HG03097 (cell line): ENCODE measurements at regions not wholly inside any gene's neighbourhood (a gene's known extent, or its start where the extent isn't known, plus 50 kb on each side); places are given as distances from the start of the nearest gene placed in this dataset.

ENCODE experiments used
- ATAC-seq: cut with Tn5 transposase; IDR thresholded peaks from one replicate; pipeline ENCODE4 v1.9.1; 2021; ENCODE audit not compliant: unreplicated experiment, low FRiP score

DNA sequence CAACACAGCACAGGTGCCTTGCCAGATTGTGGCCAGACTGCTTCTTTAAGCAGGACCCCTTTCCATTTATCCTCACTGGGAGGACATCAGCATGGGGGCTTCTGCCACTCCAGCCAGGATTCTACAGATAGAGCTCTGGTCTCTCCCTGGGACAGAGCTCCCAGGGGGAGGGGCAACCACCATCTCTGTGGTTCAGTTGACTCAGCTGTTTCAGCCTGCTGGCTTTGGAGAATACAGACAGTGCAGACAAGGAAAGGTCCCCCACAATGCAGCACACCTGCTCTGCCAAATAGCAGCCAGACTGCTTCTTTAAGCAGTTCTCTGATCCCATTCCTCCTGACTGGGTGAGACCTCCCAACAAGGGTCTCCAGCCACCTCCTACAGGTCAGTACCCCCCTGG is 132.8 kb downstream of the OR2K2 start:
- ATAC-seq: no peak

- no peak for ATAC-seq
These were observed 134.3 kb downstream of the OR2K2 start for GRCh38 chr9:111195766-111196165.

DNA sequence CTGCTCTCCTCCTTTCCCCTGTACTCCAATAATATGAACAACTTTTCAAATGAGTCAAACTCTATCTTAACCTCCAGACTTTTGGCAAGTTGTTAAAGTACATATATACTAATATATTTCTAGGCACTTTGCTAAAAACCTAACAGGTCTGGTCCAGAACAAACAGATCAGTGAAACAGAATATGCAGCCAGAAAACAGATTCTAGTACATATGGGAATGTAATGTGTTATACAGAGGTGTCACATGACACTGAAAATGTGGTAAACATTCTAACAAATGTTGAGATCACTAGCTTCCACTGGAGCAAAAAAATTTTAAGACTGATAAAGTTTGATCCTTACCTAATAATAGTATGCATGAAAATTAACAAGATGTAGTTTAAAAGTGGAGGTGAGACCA is 136.9 kb downstream of the OR2K2 start:
- no peak for ATAC-seq

DNA sequence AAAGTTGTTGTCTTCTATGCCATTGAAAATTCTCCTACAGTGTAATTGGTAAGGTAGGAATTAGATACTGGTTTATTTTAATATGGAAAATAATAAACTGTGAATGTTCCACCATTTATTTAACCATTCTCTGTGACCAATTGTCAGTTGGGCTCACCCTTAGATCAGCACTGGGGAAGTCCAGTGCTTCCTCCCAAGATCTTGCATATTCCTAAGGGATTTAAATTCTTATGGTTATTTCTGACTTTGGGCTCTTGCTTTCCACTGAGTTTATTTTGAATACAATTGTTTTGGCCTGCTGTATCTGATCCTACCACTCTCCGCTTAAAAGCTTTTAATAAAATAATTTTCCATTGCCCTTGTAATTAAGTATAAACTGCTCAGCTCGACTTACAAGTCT is 137.4 kb downstream of the OR2K2 start:
- no peak for ATAC-seq

DNA sequence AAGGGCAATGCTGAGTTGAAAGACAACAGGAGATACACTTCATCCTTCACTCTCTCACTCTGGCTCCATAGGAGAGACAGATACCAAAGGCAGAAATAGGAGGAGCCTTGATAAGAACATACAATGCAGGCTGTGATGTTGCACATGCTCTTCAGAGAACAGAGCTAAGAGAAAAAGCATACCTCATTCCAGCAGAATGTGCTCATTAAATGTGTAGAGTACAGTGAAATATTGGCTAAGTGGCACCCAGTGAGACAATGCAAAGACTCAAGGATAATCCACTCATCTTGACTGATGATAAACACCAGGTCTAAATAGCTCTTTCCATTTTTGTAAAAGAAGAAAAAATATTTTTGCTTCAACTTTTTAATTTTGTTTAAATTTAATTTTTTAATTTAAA is 139.7 kb downstream of the OR2K2 start:
- ATAC-seq: no peak

DNA sequence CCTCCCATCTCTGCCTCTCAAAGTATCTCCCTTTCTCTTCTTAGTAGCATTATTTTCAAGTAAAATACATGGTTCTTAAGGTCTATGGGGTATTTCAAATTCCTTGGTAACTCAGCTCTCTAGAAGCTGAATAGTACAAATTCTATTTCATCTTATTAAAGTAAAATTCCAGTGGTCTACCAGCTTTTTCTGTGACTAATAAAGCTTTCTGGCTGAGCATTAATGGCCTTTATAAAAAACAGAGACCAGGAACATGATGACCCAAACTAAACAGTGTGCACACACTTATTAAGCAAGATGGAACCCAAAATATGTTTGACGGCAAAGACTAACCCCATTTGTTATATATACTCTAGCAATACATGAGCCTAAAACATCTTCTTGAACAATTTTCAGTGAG is 142.6 kb downstream of the OR2K2 start:
- ATAC-seq: no peak

DNA sequence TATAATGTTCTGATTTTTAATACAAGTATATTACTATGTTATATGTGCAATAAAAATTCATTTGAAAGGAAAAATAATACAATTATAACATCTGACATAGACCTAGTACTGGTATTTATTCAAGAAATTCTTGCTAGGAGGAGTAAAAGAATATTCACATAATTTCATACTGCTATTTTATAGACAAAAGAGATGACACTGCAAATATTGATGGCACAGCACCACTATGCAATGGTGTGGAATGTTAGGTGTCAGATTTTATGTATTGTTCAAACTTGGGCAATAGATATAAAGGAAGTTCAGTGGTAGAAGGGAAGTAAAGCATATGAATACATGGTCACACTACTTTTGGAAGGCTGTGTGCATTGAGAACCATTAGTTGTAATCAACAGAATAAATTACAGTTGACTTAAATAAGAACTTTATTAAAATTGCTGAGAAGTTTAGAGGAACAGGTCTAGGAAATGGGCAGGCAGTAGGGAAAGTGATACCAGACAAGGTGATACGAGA is 143.9 kb downstream of the OR2K2 start:
- ATAC-seq: no peak

DNA sequence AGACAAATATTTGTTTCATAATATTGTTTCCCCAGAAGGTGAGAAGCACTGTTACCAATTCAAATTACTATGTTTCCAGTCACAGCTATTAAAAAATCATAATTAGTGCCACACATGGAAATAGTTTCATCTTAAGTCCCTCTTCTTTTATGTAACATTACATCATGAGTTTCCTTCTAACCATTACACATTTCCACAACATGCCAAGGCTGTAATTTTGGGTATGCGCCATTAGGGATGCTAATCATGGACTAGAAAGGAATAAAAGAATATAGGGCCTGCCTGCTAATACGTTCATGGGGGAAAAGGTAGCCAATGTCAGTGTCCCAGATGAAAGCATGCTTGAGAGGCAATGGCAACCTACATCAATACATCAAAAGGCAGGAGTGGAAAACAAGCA is 142.5 kb upstream of the LPAR1 start:
- ATAC-seq: no peak

- no peak for ATAC-seq
These were observed 141.3 kb upstream of the LPAR1 start for GRCh38 chr9:111179577-111179976.

DNA sequence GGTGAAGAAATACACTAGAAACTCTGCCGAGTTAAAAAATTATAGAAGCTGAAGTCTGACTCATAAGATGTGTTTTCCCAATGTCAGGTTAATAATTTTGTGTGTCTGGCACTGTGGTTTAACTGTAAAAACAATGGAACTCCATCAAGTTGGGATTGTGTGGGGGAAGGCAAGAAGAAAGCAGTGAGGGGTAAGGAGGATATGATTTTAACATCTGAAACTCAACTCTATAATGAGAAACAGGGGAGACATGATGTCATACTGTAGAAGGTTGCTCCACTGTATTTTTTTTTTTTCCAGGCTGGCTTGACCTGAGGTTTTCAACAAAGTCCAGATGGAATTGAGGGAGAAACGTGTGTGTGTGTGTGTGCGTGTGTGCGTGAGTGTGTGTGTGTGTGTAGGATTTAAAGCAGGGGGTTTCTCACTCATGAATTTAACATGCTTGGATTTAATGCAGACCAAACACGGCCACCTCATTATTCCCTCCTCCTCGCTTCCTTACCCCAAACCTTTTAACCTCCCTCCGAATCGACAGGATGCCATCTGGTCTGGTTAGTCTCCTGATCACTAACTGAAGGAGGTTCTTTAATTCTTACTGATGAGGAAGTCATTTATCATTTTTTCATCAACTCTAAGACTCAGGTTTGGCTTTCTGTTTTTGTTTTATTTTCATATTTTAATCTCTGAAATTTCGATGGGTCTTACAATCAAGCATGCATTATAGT is 140.2 kb upstream of the LPAR1 start:
- ATAC-seq: no peak

GRCh38 chr9:111176511-111176910 is 138.2 kb upstream of the LPAR1 start:
- ATAC-seq: no peak

GRCh38 chr9:111175350-111175749 is 137.1 kb upstream of the LPAR1 start:
- ATAC-seq: no peak

GRCh38 chr9:111167341-111167740 is 129.1 kb upstream of the LPAR1 start:
- ATAC-seq: no peak

- ATAC-seq: no peak
These were observed 125.6 kb upstream of the LPAR1 start for GRCh38 chr9:111163716-111164389.

GRCh38 chr9:111162026-111162425 is 123.8 kb upstream of the LPAR1 start:
- ATAC-seq: no peak

GRCh38 chr9:111161015-111161415 is 122.7 kb upstream of the LPAR1 start:
- no peak for ATAC-seq

DNA sequence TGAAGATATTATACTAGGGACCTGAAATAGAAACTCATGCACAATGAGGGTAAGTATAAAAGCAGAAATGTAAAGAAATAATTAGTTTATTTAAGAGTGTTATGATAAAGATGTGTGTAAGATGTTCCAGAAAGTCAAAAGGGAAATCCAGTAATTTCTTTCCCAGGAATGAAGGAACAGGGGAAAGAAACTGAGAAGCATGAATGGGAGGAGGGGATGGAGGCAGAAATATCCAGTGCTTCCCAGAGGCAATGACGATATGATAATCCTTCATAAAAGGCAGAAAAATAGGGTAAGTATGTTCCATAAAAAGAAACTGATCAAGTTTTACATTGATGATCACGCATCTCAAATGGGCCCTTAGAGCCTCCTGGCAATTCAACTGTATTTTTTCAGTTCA is 120.7 kb upstream of the LPAR1 start:
- ATAC-seq: no peak

DNA sequence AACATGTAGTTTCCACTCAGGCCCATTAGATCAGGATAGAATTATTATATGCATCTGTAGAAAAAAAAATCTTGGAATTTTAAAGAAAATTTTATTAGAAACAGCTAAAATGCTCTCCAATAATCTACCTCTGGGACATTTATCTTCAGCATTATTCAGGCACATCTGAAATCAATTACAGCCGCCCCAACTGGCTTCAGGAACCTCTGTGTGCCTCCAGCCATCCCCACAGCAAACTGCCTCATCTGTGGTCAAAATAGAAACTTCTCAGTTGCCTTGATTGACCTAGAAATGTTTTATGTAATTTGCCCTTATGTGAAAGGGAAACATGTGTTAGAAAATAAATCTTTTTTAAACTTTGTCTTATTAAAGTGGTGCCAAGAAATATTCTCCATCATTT is 120.1 kb upstream of the LPAR1 start:
- ATAC-seq: no peak

GRCh38 chr9:111154081-111154562 is 115.9 kb upstream of the LPAR1 start:
- ATAC-seq: no peak

GRCh38 chr9:111152614-111153406 is 114.5 kb upstream of the LPAR1 start:
- no peak for ATAC-seq

GRCh38 chr9:111151537-111151936 is 113.3 kb upstream of the LPAR1 start:
- no peak for ATAC-seq
